ENCODE measurements at regions not wholly inside any gene's neighbourhood (a gene's known extent, or its start where the extent isn't known, plus 50 kb on each side); places are given as distances from the start of the nearest gene placed in this dataset.

DNA sequence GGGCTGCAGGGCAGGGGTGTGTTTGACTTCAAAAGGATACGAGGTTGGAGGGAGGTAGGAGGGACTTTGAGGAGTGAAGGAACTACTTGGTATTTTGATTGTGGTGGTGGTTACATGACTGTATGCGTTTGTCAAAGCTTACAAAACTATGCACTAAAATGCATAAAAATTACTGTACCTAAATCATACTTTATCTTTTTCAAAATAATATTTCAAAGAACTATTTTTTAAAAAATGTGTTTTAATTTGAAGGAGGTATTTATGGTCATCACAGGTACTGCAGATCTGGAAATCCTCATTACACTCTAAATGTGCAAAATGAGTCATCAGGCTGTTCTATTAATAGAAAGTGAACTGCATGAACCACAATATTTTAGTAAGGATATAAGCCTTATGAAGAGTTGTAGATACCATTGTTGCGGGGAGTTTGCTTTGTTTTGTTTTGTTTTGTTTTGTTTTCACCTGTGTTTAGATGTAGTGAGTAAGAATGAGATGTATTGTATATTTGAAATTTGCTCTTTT is 116.9 kb downstream of the ARRDC3 start:
- TF ChIP-seq, protein P1, sequence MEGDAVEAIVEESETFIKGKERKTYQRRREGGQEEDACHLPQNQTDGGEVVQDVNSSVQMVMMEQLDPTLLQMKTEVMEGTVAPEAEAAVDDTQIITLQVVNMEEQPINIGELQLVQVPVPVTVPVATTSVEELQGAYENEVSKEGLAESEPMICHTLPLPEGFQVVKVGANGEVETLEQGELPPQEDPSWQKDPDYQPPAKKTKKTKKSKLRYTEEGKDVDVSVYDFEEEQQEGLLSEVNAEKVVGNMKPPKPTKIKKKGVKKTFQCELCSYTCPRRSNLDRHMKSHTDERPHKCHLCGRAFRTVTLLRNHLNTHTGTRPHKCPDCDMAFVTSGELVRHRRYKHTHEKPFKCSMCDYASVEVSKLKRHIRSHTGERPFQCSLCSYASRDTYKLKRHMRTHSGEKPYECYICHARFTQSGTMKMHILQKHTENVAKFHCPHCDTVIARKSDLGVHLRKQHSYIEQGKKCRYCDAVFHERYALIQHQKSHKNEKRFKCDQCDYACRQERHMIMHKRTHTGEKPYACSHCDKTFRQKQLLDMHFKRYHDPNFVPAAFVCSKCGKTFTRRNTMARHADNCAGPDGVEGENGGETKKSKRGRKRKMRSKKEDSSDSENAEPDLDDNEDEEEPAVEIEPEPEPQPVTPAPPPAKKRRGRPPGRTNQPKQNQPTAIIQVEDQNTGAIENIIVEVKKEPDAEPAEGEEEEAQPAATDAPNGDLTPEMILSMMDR (IDR thresholded peaks at IDR 0.05; ENCODE audit: insufficient read depth, low read depth, low read length), result peak; percentile 14
- TF ChIP-seq EZH2 (IDR thresholded peaks at IDR 0.05; ENCODE audit: insufficient read depth, low read length), result no peak

Data from astrocyte (in vitro differentiated cells and primary cell).